ENCODE measurements at regions not wholly inside any gene's neighbourhood (a gene's known extent, or its start where the extent isn't known, plus 50 kb on each side); places are given as distances from the start of the nearest gene placed in this dataset.
"Not testable (repeated sequence)": the region's sequence is repeated elsewhere in the genome, so short reads cannot be mapped to it uniquely, and the experiment has no call there.

DNA sequence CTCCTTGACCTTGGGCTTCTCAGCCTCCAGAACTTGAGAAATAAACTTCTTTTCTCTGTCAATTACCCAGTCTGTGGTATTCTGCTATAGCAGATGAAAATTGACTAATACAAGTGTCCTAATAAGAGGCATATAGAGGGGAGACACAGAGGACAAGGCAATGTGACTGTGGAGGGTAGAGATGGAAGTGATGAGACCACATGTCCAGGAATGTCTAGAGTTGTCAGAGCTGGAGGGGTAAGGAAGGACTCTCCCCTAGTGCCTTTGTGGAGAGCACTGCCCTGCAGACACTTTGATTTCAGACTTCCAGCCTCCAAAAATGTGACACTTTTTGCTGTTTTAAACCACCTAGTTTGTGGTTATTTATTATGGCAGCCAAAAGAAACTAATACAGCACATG is 74.4 kb downstream of the ACKR3 start:
- Histone ChIP-seq H3K36me3 (ENCODE audit: insufficient read depth in 1 of 2, low read depth in 1 of 2) (no peaks in the 10 kb centered on the region), H3K9me3 (peaks cover 11% of the 10 kb centered on the region), H3K4me3 (no peak overlapping the region), H3K27ac (no peak overlapping the region), H3K27me3 (ENCODE audit: insufficient read depth in 3 of 3, low read length in 2 of 3) (peaks cover 0 to 4% (median 0%) of the 10 kb centered on the region in 3 donors), H3K4me1 (no peaks in the 10 kb centered on the region)
- TF ChIP-seq, protein P1, sequence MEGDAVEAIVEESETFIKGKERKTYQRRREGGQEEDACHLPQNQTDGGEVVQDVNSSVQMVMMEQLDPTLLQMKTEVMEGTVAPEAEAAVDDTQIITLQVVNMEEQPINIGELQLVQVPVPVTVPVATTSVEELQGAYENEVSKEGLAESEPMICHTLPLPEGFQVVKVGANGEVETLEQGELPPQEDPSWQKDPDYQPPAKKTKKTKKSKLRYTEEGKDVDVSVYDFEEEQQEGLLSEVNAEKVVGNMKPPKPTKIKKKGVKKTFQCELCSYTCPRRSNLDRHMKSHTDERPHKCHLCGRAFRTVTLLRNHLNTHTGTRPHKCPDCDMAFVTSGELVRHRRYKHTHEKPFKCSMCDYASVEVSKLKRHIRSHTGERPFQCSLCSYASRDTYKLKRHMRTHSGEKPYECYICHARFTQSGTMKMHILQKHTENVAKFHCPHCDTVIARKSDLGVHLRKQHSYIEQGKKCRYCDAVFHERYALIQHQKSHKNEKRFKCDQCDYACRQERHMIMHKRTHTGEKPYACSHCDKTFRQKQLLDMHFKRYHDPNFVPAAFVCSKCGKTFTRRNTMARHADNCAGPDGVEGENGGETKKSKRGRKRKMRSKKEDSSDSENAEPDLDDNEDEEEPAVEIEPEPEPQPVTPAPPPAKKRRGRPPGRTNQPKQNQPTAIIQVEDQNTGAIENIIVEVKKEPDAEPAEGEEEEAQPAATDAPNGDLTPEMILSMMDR (IDR thresholded peaks at IDR 0.05), result no peak
- intact Hi-C loops (cut with DNase I), result no loop called here
- ATAC-seq, result no peak
- no peak for DNase-seq

DNA sequence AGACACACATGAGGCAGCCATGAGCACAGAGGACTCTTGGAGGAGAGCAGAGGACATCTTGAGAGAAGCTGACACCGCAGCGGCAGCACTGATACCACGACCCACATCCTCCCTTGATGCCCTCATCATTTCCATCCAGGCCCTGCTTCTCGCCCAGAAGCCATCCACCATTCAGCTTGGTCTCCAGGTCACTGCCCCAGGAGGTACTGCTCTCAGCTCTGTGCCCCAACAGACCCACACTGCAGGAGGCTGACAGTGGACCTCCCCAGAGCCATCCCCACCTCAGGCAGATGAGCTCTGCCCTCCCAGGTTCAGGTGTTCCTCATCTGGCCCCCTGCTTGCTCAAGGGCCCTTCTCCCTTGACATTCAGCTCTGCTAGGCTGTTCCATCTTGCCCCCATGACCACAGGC is 74.9 kb downstream of the ACKR3 start:
- H3K4me3 ChIP-seq, result no peak overlapping the region
- 75 to 94% (median 81%) methylated on average over 4 of the region's 4 CpGs for WGBS, 3 donors

DNA sequence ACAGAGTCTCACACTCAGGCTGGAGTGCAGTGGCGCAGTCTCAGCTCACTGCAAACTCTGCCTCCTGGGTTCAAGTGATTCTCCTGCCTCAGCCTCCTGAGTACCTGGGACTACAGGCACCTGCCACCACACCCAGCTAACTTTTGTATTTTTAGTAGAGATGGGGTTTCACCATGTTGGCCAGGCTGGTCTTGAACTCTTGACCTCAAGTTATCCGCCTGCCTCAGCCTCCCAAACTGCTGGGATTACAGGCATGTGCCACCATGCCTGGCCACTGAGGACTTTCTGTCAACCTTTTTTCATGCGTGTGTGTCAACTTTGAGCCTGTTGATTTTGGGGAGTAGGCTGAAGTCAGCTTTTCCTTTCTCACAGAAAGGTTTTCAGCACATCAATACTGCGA is 75.5 kb downstream of the ACKR3 start:
- DNase-seq; H3K4me3 ChIP-seq; H3K27me3 ChIP-seq (ENCODE audit: insufficient read depth in 3 of 3, low read length in 2 of 3); H3K36me3 ChIP-seq (ENCODE audit: insufficient read depth in 1 of 2, low read depth in 1 of 2); H3K27ac ChIP-seq; H3K4me1 ChIP-seq; ATAC-seq; intact Hi-C loops (cut with DNase I): not testable (repeated sequence)
- WGBS, 3 donors, result 93 to 95% (median 94%) methylated on average over 4 of the region's 4 CpGs
- H3K9me3 ChIP-seq, result peaks cover 18% of the 10 kb centered on the region

More for the DNA sequence above, 74.9 kb downstream of the ACKR3 start:
- intact Hi-C loops (cut with DNase I), result no loop called here
- no peak for ATAC-seq
- Histone ChIP-seq H3K27me3 (ENCODE audit: insufficient read depth in 3 of 3, low read length in 2 of 3) (peaks cover 0 to 4% (median 0%) of the 10 kb centered on the region in 3 donors), H3K27ac (no peak overlapping the region), H3K4me1 (no peaks in the 10 kb centered on the region), H3K9me3 (peaks cover 12% of the 10 kb centered on the region), H3K36me3 (ENCODE audit: insufficient read depth in 1 of 2, low read depth in 1 of 2) (no peaks in the 10 kb centered on the region)
- TF ChIP-seq, protein P1 (IDR thresholded peaks at IDR 0.05), result no peak
- no peak for DNase-seq

DNA sequence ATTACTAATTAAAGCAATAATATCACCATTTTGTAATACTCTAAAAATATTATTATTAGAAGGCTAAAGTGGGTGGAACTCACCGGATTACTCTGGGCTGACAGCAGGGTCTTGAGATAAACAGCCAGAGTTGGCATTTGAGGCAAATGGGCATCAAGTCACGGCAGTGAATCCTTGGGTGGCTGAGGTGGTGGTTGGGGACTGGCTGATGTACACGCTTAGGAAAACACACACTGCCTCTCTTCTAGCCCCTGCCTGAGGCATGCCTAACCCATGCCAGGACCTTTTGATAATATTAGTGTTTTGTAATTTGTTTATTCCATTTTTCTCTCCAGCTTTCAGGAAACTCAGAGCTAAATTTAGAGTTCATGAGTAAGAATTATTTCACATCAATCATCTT is 76.8 kb downstream of the ACKR3 start:
- Histone ChIP-seq H3K4me3 (no peak overlapping the region), H3K27ac (no peak overlapping the region), H3K9me3 (peaks cover 11% of the 10 kb centered on the region), H3K36me3 (ENCODE audit: insufficient read depth in 1 of 2, low read depth in 1 of 2) (no peaks in the 10 kb centered on the region), H3K4me1 (no peaks in the 10 kb centered on the region), H3K27me3 (ENCODE audit: insufficient read depth in 3 of 3, low read length in 2 of 3) (peaks cover 0 to 2% (median 0%) of the 10 kb centered on the region in 3 donors)
- intact Hi-C loops (cut with DNase I), result no loop called here
- ATAC-seq (no peak), DNase-seq (no peak)
- TF ChIP-seq, protein P1 (IDR thresholded peaks at IDR 0.05), result no peak
- 58 to 76% (median 65%) methylated on average over 3 of the region's 3 CpGs for WGBS, 3 donors

DNA sequence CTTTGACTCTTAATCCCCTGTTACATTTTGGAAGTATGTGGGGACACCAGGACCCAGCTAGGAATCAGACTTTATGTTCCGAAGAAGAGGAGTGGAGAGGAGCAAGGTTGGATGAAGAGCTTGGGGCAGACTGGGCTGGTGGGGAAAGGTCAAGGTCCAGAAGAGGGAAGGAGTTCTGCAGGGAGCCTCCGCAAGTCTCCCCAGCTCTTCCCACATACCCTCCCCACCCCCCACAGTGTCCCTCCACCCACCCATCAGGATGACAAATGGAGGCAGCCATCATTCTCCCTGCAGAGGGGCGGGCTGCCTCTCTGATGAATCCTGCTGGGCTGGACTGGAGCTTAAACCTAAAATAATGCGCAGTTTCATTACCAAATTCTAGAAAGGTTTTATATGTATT is 77.2 kb downstream of the ACKR3 start:
- H3K4me1 ChIP-seq, result no peaks in the 10 kb centered on the region
- H3K27me3 ChIP-seq (ENCODE audit: insufficient read depth in 3 of 3, low read length in 2 of 3), result peaks cover 0 to 2% (median 0%) of the 10 kb centered on the region in 3 donors
- ATAC-seq (no peak), DNase-seq (no peak)
- H3K36me3 ChIP-seq (ENCODE audit: insufficient read depth in 1 of 2, low read depth in 1 of 2), result no peaks in the 10 kb centered on the region
- intact Hi-C loops (cut with DNase I), result no loop called here
- 94 to 95% (median 95%) methylated on average over 4 of the region's 4 CpGs for WGBS, 3 donors
- TF ChIP-seq, protein P1 (IDR thresholded peaks at IDR 0.05), result no peak
- H3K27ac ChIP-seq, result no peak overlapping the region
- H3K9me3 ChIP-seq, result peaks cover 10% of the 10 kb centered on the region
- no peak overlapping the region for H3K4me3 ChIP-seq

Measured in psoas muscle (tissue), 7 donors.